HS-27A (cell line): ENCODE measurements at regions not wholly inside any gene's neighbourhood (a gene's known extent, or its start where the extent isn't known, plus 50 kb on each side); places are given as distances from the start of the nearest gene placed in this dataset.

Experiments used
- DNase-seq: peaks from one replicate; pipeline ENCODE4 v3.0.0-alpha.2; 2012; ENCODE audit warnings: low read depth, missing footprints

- DNase-seq = no peak
These were observed 815.1 kb downstream of the VGLL3 start for GRCh38 chr3:86175593-86176444.

GRCh38 chr3:86175051-86175536, 815.9 kb downstream of the VGLL3 start:
- DNase-seq = no peak

GRCh38 chr3:86173401-86173800, 817.5 kb downstream of the VGLL3 start:
- DNase-seq = no peak

- no peak for DNase-seq
These were observed 822.4 kb downstream of the VGLL3 start for GRCh38 chr3:86168512-86168911.

GRCh38 chr3:86162521-86162920, 828.4 kb downstream of the VGLL3 start:
- DNase-seq = no peak

GRCh38 chr3:86161493-86161892, 829.5 kb downstream of the VGLL3 start:
- DNase-seq = no peak

- no peak for DNase-seq
These were observed 838.3 kb downstream of the VGLL3 start for GRCh38 chr3:86152620-86153019.

- DNase-seq = no peak
These were observed 841.9 kb downstream of the VGLL3 start for GRCh38 chr3:86149054-86149453.

- no peak for DNase-seq
These were observed 843.8 kb downstream of the VGLL3 start for GRCh38 chr3:86147119-86147518.

GRCh38 chr3:86126552-86126951, 864.4 kb downstream of the VGLL3 start:
- DNase-seq = no peak
